PC-3 (cell line): ENCODE measurements at regions not wholly inside any gene's neighbourhood (a gene's known extent, or its start where the extent isn't known, plus 50 kb on each side); places are given as distances from the start of the nearest gene placed in this dataset.

ENCODE experiments used
- ATAC-seq: fragments of 200-7000 bp; cut with Tn5 transposase; 2 replicates; pipeline ENCODE4 v1.9.1; 2020; ENCODE audit warnings: mild to moderate bottlenecking, moderate library complexity
- BruUV-seq: library from RNA; stranded (reverse); fragments of 400-500 nt; replicated peaks from 2 replicates; lab custom pipeline; 2021; lab: Mats Ljungman, UMichigan
- CTCF ChIA-PET: fragments of 300-600 bp; sonication (Branson Sonifier 250); formaldehyde crosslinking; loops from one replicate; lab custom pipeline; 2022; ENCODE audit warnings: antibody characterized with exemption; lab: Charles Lee
- POLR2A ChIA-PET: fragments of 300-600 bp; sonication (Branson Sonifier 250); formaldehyde crosslinking; loops from one replicate; lab custom pipeline; 2022; ENCODE audit warnings: antibody characterized with exemption; ENCODE audit not compliant: unreplicated experiment; lab: Charles Lee
- DNase-seq: peaks from one replicate; pipeline ENCODE4 v3.0.0-alpha.2; 2015
- H2AFZ ChIP-seq: fragments of 300-600 bp; sonication (generic); 2 replicates; pipeline ENCODE4 v1.6.0; 2016; ENCODE audit warnings: antibody characterized with exemption, low read length
- H3F3A ChIP-seq: fragments of 300-600 bp; sonication (generic); one replicate; pipeline ENCODE4 v1.6.0; 2017; ENCODE audit warnings: antibody characterized with exemption, low read length, control low read depth, mild to moderate bottlenecking; ENCODE audit not compliant: unreplicated experiment
- H3K27ac ChIP-seq: fragments of 300-600 bp; sonication (generic); 2 replicates; pipeline ENCODE4 v1.5.1; 2016; ENCODE audit warnings: mild to moderate bottlenecking, low read length
- H3K27me3 ChIP-seq: fragments of 300-600 bp; sonication (generic); 2 replicates; pipeline ENCODE4 v1.6.1; 2016; ENCODE audit warnings: low read length, mixed read lengths
- H3K36me3 ChIP-seq: fragments of 300-600 bp; sonication (generic); 2 replicates; pipeline ENCODE4 v1.6.1; 2016; ENCODE audit warnings: low read depth, mixed run types, low read length, mixed read lengths
- H3K4me1 ChIP-seq: fragments of 300-600 bp; sonication (generic); 2 replicates; pipeline ENCODE4 v1.5.1; 2016; ENCODE audit warnings: low read length; ENCODE audit not compliant: insufficient read depth
- H3K4me2 ChIP-seq: fragments of 300-600 bp; sonication (generic); 2 replicates; pipeline ENCODE4 v1.6.0; 2016; ENCODE audit warnings: low read length
- H3K4me3 ChIP-seq: fragments of 300-600 bp; sonication (generic); 2 replicates; pipeline ENCODE4 v1.5.1; 2016; ENCODE audit warnings: mild to moderate bottlenecking, low read length, mixed read lengths
- H3K79me2 ChIP-seq: fragments of 300-600 bp; sonication (generic); 2 replicates; pipeline ENCODE4 v1.6.1; 2017; ENCODE audit warnings: low read length, mixed read lengths
- H3K9ac ChIP-seq: fragments of 300-600 bp; sonication (generic); 2 replicates; pipeline ENCODE4 v1.6.0; 2016; ENCODE audit warnings: mild to moderate bottlenecking, low read length
- H3K9me2 ChIP-seq: fragments of 300-600 bp; sonication (generic); replicated peaks from 2 replicates; pipeline ENCODE4 v1.6.1; 2016; ENCODE audit warnings: mixed run types, low read length, mixed read lengths
- H3K9me3 ChIP-seq: fragments of 300-600 bp; sonication (generic); 2 replicates; pipeline ENCODE4 v1.6.1; 2016; ENCODE audit warnings: low read length, mixed read lengths
- H4K20me1 ChIP-seq: fragments of 300-600 bp; sonication (generic); 2 replicates; pipeline ENCODE4 v1.6.1; 2016; ENCODE audit warnings: low read length, mixed read lengths
- CTCF ChIP-seq: fragments of 300-600 bp; sonication (generic); conservative IDR thresholded peaks from 2 replicates; pipeline ENCODE4 v1.5.1; 2017; ENCODE audit warnings: antibody characterized with exemption, low read depth, mild to moderate bottlenecking, low read length
- EZH2 ChIP-seq: fragments of 300-600 bp; sonication (generic); IDR thresholded peaks from one replicate; pipeline ENCODE4 v1.6.1; 2017; ENCODE audit warnings: antibody characterized with exemption, mild to moderate bottlenecking, low read length; ENCODE audit not compliant: unreplicated experiment
- EZH2phosphoT487 ChIP-seq: fragments of 300-600 bp; sonication (generic); IDR thresholded peaks from 2 replicates; pipeline ENCODE4 v1.6.1; 2018; ENCODE audit warnings: mild to moderate bottlenecking, antibody characterized with exemption, low read length, borderline replicate concordance
- intact Hi-C: fragments of 100-400 bp; cut with micrococcal nuclease; formaldehyde crosslinking; loops from 2 replicates; pipeline ENCODE4 v1.9.0; 2023

- Histone ChIP-seq H3K27me3 (0 out of 2 replicates have a peak, but pooled peaks cover 6% of the 10 kb centered on the region), H4K20me1 (no peaks in the 10 kb centered on the region), H3K9me3 (no peaks in the 10 kb centered on the region), H3K27ac (no peak overlapping the region), H3K36me3 (no peaks in the 10 kb centered on the region), H2AFZ (no peak overlapping the region), H3K9ac (no peak overlapping the region), H3K4me3 (no peak overlapping the region), H3K79me2 (no peaks in the 10 kb centered on the region), H3K4me2 (no peak overlapping the region), H3K9me2 (no peaks in the 10 kb centered on the region), H3F3A (no peaks in the 10 kb centered on the region), H3K4me1 (no peaks in the 10 kb centered on the region)
- POLR2A ChIA-PET: no interaction called here
- DNase-seq: no peak
- ATAC-seq: no peak
- no TSS peak for BruUV-seq
- CTCF ChIA-PET: no interaction called here
- intact Hi-C loops: no loop called here
- TF ChIP-seq CTCF: no peak
- no peak for TF ChIP-seq EZH2phosphoT487
- TF ChIP-seq EZH2: no peak
Measured at GRCh38 chr3:148535001-148535400, 162.7 kb upstream of the AGTR1 start.

GRCh38 chr3:148540266-148540665 is 157.4 kb upstream of the AGTR1 start:
- POLR2A ChIA-PET: no interaction called here
- TF ChIP-seq EZH2: no peak
- no peak for TF ChIP-seq CTCF
- no peak for TF ChIP-seq EZH2phosphoT487
- Histone ChIP-seq H3K4me3 (no peak overlapping the region), H3K27me3 (no peaks in the 10 kb centered on the region), H3K36me3 (no peaks in the 10 kb centered on the region), H3K27ac (no peak overlapping the region), H4K20me1 (no peaks in the 10 kb centered on the region), H3K9ac (no peak overlapping the region), H3K79me2 (no peaks in the 10 kb centered on the region), H3K9me2 (no peaks in the 10 kb centered on the region), H3F3A (no peaks in the 10 kb centered on the region), H3K4me2 (no peak overlapping the region), H3K4me1 (no peaks in the 10 kb centered on the region), H3K9me3 (no peaks in the 10 kb centered on the region), H2AFZ (no peak overlapping the region)
- no TSS peak for BruUV-seq
- DNase-seq (no peak), ATAC-seq (no peak)
- intact Hi-C loops: no loop called here
- CTCF ChIA-PET: no interaction called here

GRCh38 chr3:148540851-148541250 is 156.9 kb upstream of the AGTR1 start:
- H3K4me3 ChIP-seq: no peak overlapping the region
- no peak overlapping the region for H2AFZ ChIP-seq
- ATAC-seq: no peak
- H3K4me1 ChIP-seq: no peaks in the 10 kb centered on the region
- POLR2A ChIA-PET: no interaction called here
- H3K9me3 ChIP-seq: no peaks in the 10 kb centered on the region
- H3K9me2 ChIP-seq: no peaks in the 10 kb centered on the region
- TF ChIP-seq EZH2 (no peak), CTCF (no peak), EZH2phosphoT487 (no peak)
- H3K9ac ChIP-seq: no peak overlapping the region
- H3K79me2 ChIP-seq: no peaks in the 10 kb centered on the region
- H3K27me3 ChIP-seq: no peaks in the 10 kb centered on the region
- no peak for DNase-seq
- no peak overlapping the region for H3K27ac ChIP-seq
- intact Hi-C loops: no loop called here
- no peaks in the 10 kb centered on the region for H3K36me3 ChIP-seq
- no TSS peak for BruUV-seq
- no peaks in the 10 kb centered on the region for H3F3A ChIP-seq
- H4K20me1 ChIP-seq: no peaks in the 10 kb centered on the region
- CTCF ChIA-PET: no interaction called here
- no peak overlapping the region for H3K4me2 ChIP-seq
